H1 (cell line): ENCODE measurements at regions not wholly inside any gene's neighbourhood (a gene's known extent, or its start where the extent isn't known, plus 50 kb on each side); places are given as distances from the start of the nearest gene placed in this dataset.

ENCODE experiments used
- CTCF ChIA-PET: fragments of 300-600 bp; sonication (Branson Sonifier 250); formaldehyde crosslinking; loops from one replicate; lab custom pipeline; 2021; ENCODE audit not compliant: partially characterized antibody; lab: Charles Lee
- POLR2A ChIA-PET: fragments of 300-600 bp; sonication (Branson Sonifier 250); formaldehyde crosslinking; loops from one replicate; lab custom pipeline; 2021; ENCODE audit warnings: inconsistent platforms; ENCODE audit not compliant: partially characterized antibody; lab: Charles Lee
- DNase-seq, 2 experiments: peaks; one replicate each; pipeline versions ENCODE4 v3.0.0 to v3.0.0-alpha.2; 2010 to 2022; ENCODE audit warnings: low spot score in 2 of 2, low read depth in 1 of 2, mixed read lengths in 1 of 2
- FAIRE-seq: peaks from 2 replicates; lab custom pipeline; 2011; peaks lifted over from hg19 to GRCh38; lab: Jason Lieb, UNC
- H2AFZ ChIP-seq: 2 replicates; pipeline ENCODE4 v1.8.1; 2012; ENCODE audit warnings: low read length, inconsistent platforms
- H2AK5ac ChIP-seq: 2 replicates; pipeline ENCODE4 v1.6.1; 2013; ENCODE audit warnings: low read depth, low read length
- H2BK120ac ChIP-seq: replicated peaks from 2 replicates; pipeline ENCODE3; 2013; ENCODE audit warnings: low read depth, low read length, inconsistent platforms
- H2BK12ac ChIP-seq: 2 replicates; pipeline ENCODE4 v1.6.1; 2013; ENCODE audit warnings: low read depth, low read length
- H2BK15ac ChIP-seq: 2 replicates; pipeline ENCODE4 v1.6.1; 2013; ENCODE audit warnings: low read length
- H2BK20ac ChIP-seq: 2 replicates; pipeline ENCODE4 v1.6.1; 2013; ENCODE audit warnings: low read length
- H2BK5ac ChIP-seq: 2 replicates; pipeline ENCODE4 v1.6.1; 2013; ENCODE audit warnings: low read depth, low read length
- H3K14ac ChIP-seq: 2 replicates; pipeline ENCODE4 v1.6.1; 2013; ENCODE audit warnings: inconsistent platforms; ENCODE audit not compliant: insufficient read length
- H3K18ac ChIP-seq: 2 replicates; pipeline ENCODE4 v1.6.1; 2013; ENCODE audit warnings: low read length; ENCODE audit errors: extremely low read depth
- H3K23ac ChIP-seq: 2 replicates; pipeline ENCODE4 v1.6.1; 2013; ENCODE audit warnings: inconsistent platforms; ENCODE audit not compliant: insufficient read length
- H3K23me2 ChIP-seq: 2 replicates; pipeline ENCODE4 v1.6.1; 2013; ENCODE audit warnings: low read depth, low read length
- H3K27ac ChIP-seq: 2 replicates; pipeline ENCODE4 v1.6.1; 2011; ENCODE audit warnings: low read depth, low read length, inconsistent platforms
- H3K27me3 ChIP-seq, 4 experiments: replicated peaks in 1 of 4; 1 replicate in 1 of 4; 2 replicates in 3 of 4; pipeline versions ENCODE4 v1.6.1 to v1.8.1; 2011 to 2013; ENCODE audit warnings: low read length in 3 of 4, mild to moderate bottlenecking in 3 of 4, inconsistent platforms in 2 of 4, mixed read lengths in 2 of 4, moderate library complexity in 1 of 4; ENCODE audit not compliant: control insufficient read depth in 3 of 4, insufficient read depth in 3 of 4; ENCODE audit errors: extremely low read depth in 1 of 4
- H3K36me3 ChIP-seq, 4 experiments: 2 replicates each; pipeline versions ENCODE4 v1.6.1 to v1.8.1; 2011 to 2013; ENCODE audit warnings: mild to moderate bottlenecking in 4 of 4, low read length in 3 of 4, moderate library complexity in 2 of 4, control low read depth in 1 of 4, inconsistent platforms in 1 of 4; ENCODE audit not compliant: insufficient read depth in 4 of 4, control insufficient read depth in 2 of 4
- H3K4ac ChIP-seq: replicated peaks from 2 replicates; pipeline ENCODE3; 2013; ENCODE audit warnings: low read length, low read depth, mixed read lengths, inconsistent platforms; ENCODE audit not compliant: insufficient read length
- H3K4me1 ChIP-seq, 4 experiments: replicated peaks in 1 of 4; 1 replicate in 1 of 4; 2 replicates in 3 of 4; pipeline versions ENCODE4 v1.6.1 to v1.8.1; 2011 to 2013; ENCODE audit warnings: low read length in 3 of 4, inconsistent platforms in 2 of 4, mixed read lengths in 1 of 4; ENCODE audit not compliant: insufficient read depth in 4 of 4, control insufficient read depth in 3 of 4
- H3K4me2 ChIP-seq, 2 experiments: 2 replicates each; pipeline versions ENCODE4 v1.6.1 to v1.8.1; 2011 to 2013; ENCODE audit warnings: low read depth in 2 of 2, low read length in 2 of 2, control low read depth in 1 of 2, inconsistent platforms in 1 of 2, mild to moderate bottlenecking in 1 of 2; ENCODE audit not compliant: insufficient read depth in 1 of 2
- H3K4me3 ChIP-seq, 4 experiments: fragments of 200-600, 300-600 bp in 1 of 4; sonication (generic), shearing (Covaris generic), sonication (Bioruptor Twin) in 1 of 4; 2 replicates each; pipeline versions ENCODE4 v1.5.1 to v1.8.1; 2011 to 2016; ENCODE audit warnings: low read length in 4 of 4, low read depth in 3 of 4, control low read depth in 2 of 4, inconsistent platforms in 2 of 4, mild to moderate bottlenecking in 2 of 4, mixed read lengths in 1 of 4, moderate library complexity in 1 of 4; ENCODE audit not compliant: insufficient read depth in 2 of 4; ENCODE audit errors: extremely low read depth in 1 of 4
- H3K56ac ChIP-seq: replicated peaks from 2 replicates; pipeline ENCODE3; 2013; ENCODE audit warnings: low read depth, mild to moderate bottlenecking, mixed read lengths, low read length, inconsistent platforms; ENCODE audit not compliant: insufficient read length
- H3K79me1 ChIP-seq: 2 replicates; pipeline ENCODE4 v1.6.1; 2013; ENCODE audit warnings: low read depth, low read length, control low read depth
- H3K79me2 ChIP-seq, 2 experiments: 2 replicates each; pipeline versions ENCODE4 v1.6.1 to v1.8.1; 2012 to 2013; ENCODE audit warnings: low read length in 2 of 2, mild to moderate bottlenecking in 2 of 2, inconsistent platforms in 1 of 2; ENCODE audit not compliant: insufficient read depth in 2 of 2, control insufficient read depth in 1 of 2
- H3K9ac ChIP-seq, 4 experiments: replicated peaks in 1 of 4; 1 replicate in 1 of 4; 2 replicates in 3 of 4; pipeline versions ENCODE4 v1.6.1 to v1.8.1; 2011 to 2013; ENCODE audit warnings: low read depth in 3 of 4, low read length in 3 of 4, control low read depth in 2 of 4, mild to moderate bottlenecking in 2 of 4, moderate library complexity in 2 of 4, inconsistent platforms in 1 of 4; ENCODE audit errors: extremely low read depth in 1 of 4
- H3K9me3 ChIP-seq, 2 experiments: 2 replicates each; pipeline versions ENCODE4 v1.6.1 to v1.8.1; 2012 to 2013; ENCODE audit warnings: mild to moderate bottlenecking in 2 of 2, moderate library complexity in 2 of 2, control low read depth in 1 of 2, inconsistent platforms in 1 of 2, low read depth in 1 of 2, low read length in 1 of 2, mixed read lengths in 1 of 2; ENCODE audit not compliant: insufficient read depth in 2 of 2
- H4K20me1 ChIP-seq, 2 experiments: replicated peaks in 1 of 2; 2 replicates each; pipeline versions ENCODE3 to v1.8.1; 2011 to 2013; ENCODE audit warnings: inconsistent platforms in 2 of 2, low read length in 2 of 2, mild to moderate bottlenecking in 1 of 2; ENCODE audit not compliant: insufficient read depth in 2 of 2, control insufficient read depth in 1 of 2
- H4K5ac ChIP-seq: 2 replicates; pipeline ENCODE4 v1.6.1; 2013; ENCODE audit warnings: low read length, low read depth, mixed read lengths, inconsistent platforms; ENCODE audit not compliant: insufficient read length
- H4K8ac ChIP-seq: 2 replicates; pipeline ENCODE4 v1.8.0; 2013; ENCODE audit warnings: mild to moderate bottlenecking, moderate library complexity, low read length, inconsistent platforms; ENCODE audit not compliant: insufficient read depth; ENCODE audit errors: extremely low read depth
- H4K91ac ChIP-seq: replicated peaks from 2 replicates; pipeline ENCODE3; 2013; ENCODE audit warnings: low read length, mixed read lengths, inconsistent platforms; ENCODE audit not compliant: insufficient read length
- CBX8 ChIP-seq: fragments of 300-800, 300-1000 bp; sonication (generic); IDR thresholded peaks from 2 replicates; pipeline ENCODE4 v1.7.1; 2016; ENCODE audit warnings: low read depth, low read length, borderline replicate concordance
- CEBPB ChIP-seq: IDR thresholded peaks from 2 replicates; pipeline ENCODE4 v1.6.1; 2012; ENCODE audit warnings: low read depth, low read length
- CHD1 ChIP-seq: IDR thresholded peaks from 2 replicates; pipeline ENCODE4 v1.6.1; 2012; ENCODE audit warnings: low read depth, low read length, improper control_type of control experiment
- CHD2 ChIP-seq: IDR thresholded peaks from 2 replicates; pipeline ENCODE4 v1.6.1; 2012; ENCODE audit warnings: low read length, improper control_type of control experiment
- CTBP2 ChIP-seq: IDR thresholded peaks from 2 replicates; pipeline ENCODE4 v1.7.0; 2011; ENCODE audit warnings: borderline replicate concordance, mild to moderate bottlenecking, moderate library complexity, mixed read lengths, low read length; ENCODE audit not compliant: insufficient read depth, insufficient read length
- EZH2 ChIP-seq: fragments of 200-600 bp; sonication (generic); IDR thresholded peaks from 2 replicates; pipeline ENCODE4 v1.7.1; 2012; ENCODE audit warnings: low read depth, mild to moderate bottlenecking, moderate library complexity, low read length, inconsistent platforms; ENCODE audit not compliant: severe bottlenecking
- FOSL1 ChIP-seq: IDR thresholded peaks from 2 replicates; pipeline ENCODE4 v1.6.1; 2011; ENCODE audit warnings: mild to moderate bottlenecking, low read depth, low read length, moderate library complexity; ENCODE audit not compliant: insufficient read depth
- GABPA ChIP-seq: IDR thresholded peaks from 2 replicates; pipeline ENCODE4 v1.6.1; 2011; ENCODE audit warnings: mild to moderate bottlenecking, low read length, moderate library complexity, borderline replicate concordance; ENCODE audit not compliant: insufficient read depth
- RAD21 ChIP-seq, 2 experiments: IDR thresholded peaks in 1 of 2; conservative IDR thresholded peaks in 1 of 2; 2 replicates each; pipeline ENCODE4 v1.6.1; 2011; ENCODE audit warnings: low read depth in 2 of 2, low read length in 2 of 2, improper control_type of control experiment in 1 of 2, inconsistent platforms in 1 of 2, mild to moderate bottlenecking in 1 of 2, moderate library complexity in 1 of 2
- RFX5 ChIP-seq: IDR thresholded peaks from 2 replicates; pipeline ENCODE4 v1.6.1; 2011; ENCODE audit warnings: low read depth, low read length, improper control_type of control experiment, borderline replicate concordance
- SAP30 ChIP-seq: fragments of 300-600 bp; sonication (generic); IDR thresholded peaks from 2 replicates; pipeline ENCODE4 v1.7.1; 2012; ENCODE audit warnings: low read length, moderate library complexity, mild to moderate bottlenecking, inconsistent platforms; ENCODE audit not compliant: insufficient read depth, insufficient replicate concordance
- TAF7 ChIP-seq: optimal IDR thresholded peaks from 2 replicates; pipeline ENCODE3; 2011; ENCODE audit warnings: low read depth, mild to moderate bottlenecking, inconsistent platforms, low read length, moderate library complexity, borderline replicate concordance
- TCF12 ChIP-seq: IDR thresholded peaks from 2 replicates; pipeline ENCODE4 v1.6.1; 2011; ENCODE audit warnings: low read depth, mild to moderate bottlenecking, low read length

- Histone ChIP-seq H3K4me3 (no peak overlapping the region), H3K9ac (no peak overlapping the region), H3K4ac (no peak overlapping the region), H4K20me1 (no peaks in the 10 kb centered on the region), H2BK15ac (no peak overlapping the region), H3K4me2 (no peak overlapping the region), H3K23me2 (no peaks in the 10 kb centered on the region), H4K91ac (no peak overlapping the region), H3K14ac (no peak overlapping the region), H3K27ac (no peak overlapping the region), H3K79me2 (no peaks in the 10 kb centered on the region), H2BK20ac (no peak overlapping the region), H3K27me3 (no peaks in the 10 kb centered on the region), H2AK5ac (no peak overlapping the region), H3K9me3 (no peaks in the 10 kb centered on the region), H3K79me1 (no peaks in the 10 kb centered on the region), H4K5ac (no peak overlapping the region), H2AFZ (no peak overlapping the region), H2BK5ac (no peak overlapping the region), H4K8ac (no peak overlapping the region), H3K18ac (no peak overlapping the region), H3K23ac (no peak overlapping the region), H3K56ac (no peak overlapping the region), H2BK12ac (no peak overlapping the region), H3K4me1 (no peaks in the 10 kb centered on the region), H3K36me3 (no peaks in the 10 kb centered on the region), H2BK120ac (no peak overlapping the region)
- DNase-seq (no peak), FAIRE-seq (no peak)
- CTCF ChIA-PET, result interaction anchor here (1.7 to 2.0 kb wide), 3 partner anchors 10 to 103 kb away, joined by 5 to 8 read pairs (median 6); no protein-coding TSS in a partner anchor
- POLR2A ChIA-PET, result no interaction called here
- TF ChIP-seq FOSL1 (no peak), CHD2 (no peak), CBX8 (no peak), SAP30 (no peak), EZH2 (no peak), CTBP2 (no peak), TCF12 (no peak), RAD21 (IDR thresholded peaks at IDR 0.05 in 1 of 2, conservative IDR thresholded peaks at IDR 0.05 in 1 of 2; ENCODE audit: low read depth in 2 of 2, low read length in 2 of 2) (no peak), GABPA (no peak), CEBPB (no peak), CHD1 (no peak), TAF7 (no peak), RFX5 (no peak)
Observed at GRCh38 chr6:71491844-71492243, 203.2 kb downstream of the OGFRL1 start.
